Ovary (tissue), 3 donors: ENCODE measurements at regions not wholly inside any gene's neighbourhood (a gene's known extent, or its start where the extent isn't known, plus 50 kb on each side); places are given as distances from the start of the nearest gene placed in this dataset.

Source experiments
- EP300 ChIP-seq: sonication (generic); formaldehyde crosslinking; IDR thresholded peaks from one replicate; pipeline ENCODE4 v1.6.1; 2017; ENCODE audit warnings: antibody characterized with exemption
- POLR2A ChIP-seq: fragments of 450-650 bp; IDR thresholded peaks from one replicate; pipeline ENCODE4 v1.6.1; 2017; ENCODE audit warnings: antibody characterized with exemption, mild to moderate bottlenecking, moderate library complexity
- TF ChIP-seq, protein P1 (sequence below), 3 donors: fragments of 450-650 bp in 2 of 3; fragments of 200-600 bp in 1 of 3; IDR thresholded peaks; one replicate each; pipeline versions ENCODE4 v1.5.1 to v1.8.0; 2016 to 2022; ENCODE audit warnings: antibody characterized with exemption in 3 of 3, mild to moderate bottlenecking in 1 of 3
- donor health status: DM: no; HTN: no; CAD: no.

DNA sequence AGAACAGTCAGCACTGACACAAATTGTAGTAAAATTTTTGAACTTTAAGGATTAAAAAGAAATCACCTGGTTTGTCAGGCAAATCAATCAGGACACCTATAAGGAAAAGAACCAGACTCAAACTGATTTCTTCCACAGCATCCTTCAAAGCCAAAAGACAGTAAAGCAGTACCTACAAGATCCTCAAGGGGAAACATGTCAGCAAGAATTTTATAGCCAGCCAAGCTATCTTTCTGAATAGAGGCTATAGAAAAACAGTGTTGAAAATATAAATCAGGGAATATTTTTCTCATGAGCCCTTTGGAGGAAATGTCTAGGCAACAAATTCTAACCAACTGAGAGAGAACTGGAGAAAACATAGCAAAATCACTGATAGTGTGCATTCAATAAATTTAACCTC lies 301.4 kb upstream of the UBE2E2 start:
- TF ChIP-seq, protein P1, sequence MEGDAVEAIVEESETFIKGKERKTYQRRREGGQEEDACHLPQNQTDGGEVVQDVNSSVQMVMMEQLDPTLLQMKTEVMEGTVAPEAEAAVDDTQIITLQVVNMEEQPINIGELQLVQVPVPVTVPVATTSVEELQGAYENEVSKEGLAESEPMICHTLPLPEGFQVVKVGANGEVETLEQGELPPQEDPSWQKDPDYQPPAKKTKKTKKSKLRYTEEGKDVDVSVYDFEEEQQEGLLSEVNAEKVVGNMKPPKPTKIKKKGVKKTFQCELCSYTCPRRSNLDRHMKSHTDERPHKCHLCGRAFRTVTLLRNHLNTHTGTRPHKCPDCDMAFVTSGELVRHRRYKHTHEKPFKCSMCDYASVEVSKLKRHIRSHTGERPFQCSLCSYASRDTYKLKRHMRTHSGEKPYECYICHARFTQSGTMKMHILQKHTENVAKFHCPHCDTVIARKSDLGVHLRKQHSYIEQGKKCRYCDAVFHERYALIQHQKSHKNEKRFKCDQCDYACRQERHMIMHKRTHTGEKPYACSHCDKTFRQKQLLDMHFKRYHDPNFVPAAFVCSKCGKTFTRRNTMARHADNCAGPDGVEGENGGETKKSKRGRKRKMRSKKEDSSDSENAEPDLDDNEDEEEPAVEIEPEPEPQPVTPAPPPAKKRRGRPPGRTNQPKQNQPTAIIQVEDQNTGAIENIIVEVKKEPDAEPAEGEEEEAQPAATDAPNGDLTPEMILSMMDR (IDR thresholded peaks at IDR 0.05), result no peak
- TF ChIP-seq EP300 (no peak), POLR2A (no peak)
